K562 (cell line): ENCODE measurements at regions not wholly inside any gene's neighbourhood (a gene's known extent, or its start where the extent isn't known, plus 50 kb on each side); places are given as distances from the start of the nearest gene placed in this dataset.

ENCODE experiments used
- CHD7 ChIP-seq: fragments of 200-600 bp; sonication (generic); IDR thresholded peaks from one replicate; pipeline ENCODE4 v1.6.1; 2012; ENCODE audit warnings: mild to moderate bottlenecking, low read depth, low read length, inconsistent platforms
- EP300 ChIP-seq: IDR thresholded peaks from 2 replicates; pipeline ENCODE4 v1.6.1; 2012; ENCODE audit warnings: low read length, improper control_type of control experiment
- HDAC6 ChIP-seq: IDR thresholded peaks from 2 replicates; pipeline ENCODE4 v1.6.1; 2012; ENCODE audit warnings: low read depth, mild to moderate bottlenecking, control low read depth, inconsistent platforms, low read length, moderate library complexity
- HIVEP1 ChIP-seq: fragments of 250-450 bp; sonication (Bioruptor Pico); IDR thresholded peaks from 2 replicates; pipeline ENCODE4 v1.4.0; 2020; ENCODE audit warnings: mild to moderate bottlenecking
- KLF16 ChIP-seq: IDR thresholded peaks from 2 replicates; pipeline ENCODE4 v1.6.1; 2016; ENCODE audit warnings: antibody characterized with exemption
- LEF1 ChIP-seq: fragments of 450-650 bp; IDR thresholded peaks from 2 replicates; pipeline ENCODE4 v1.6.1; 2016; ENCODE audit warnings: mild to moderate bottlenecking
- MNT ChIP-seq, 2 experiments: fragments of 450-650 bp; conservative IDR thresholded peaks; 2 replicates each; pipeline ENCODE4 v1.6.1; 2017; ENCODE audit warnings: mild to moderate bottlenecking in 2 of 2, moderate library complexity in 2 of 2
- PTTG1 ChIP-seq: fragments of 450-650 bp; IDR thresholded peaks from 2 replicates; pipeline ENCODE4 v1.6.1; 2016; ENCODE audit warnings: low read depth, mild to moderate bottlenecking, missing genetic modification characterization, missing compliant biosample characterization
- RAD21 ChIP-seq, 2 experiments: fragments of 250-450 bp in 1 of 2; fragments of 450-650 bp in 1 of 2; sonication (Bioruptor Pico) in 1 of 2; formaldehyde crosslinking in 1 of 2; IDR thresholded peaks in 1 of 2; conservative IDR thresholded peaks in 1 of 2; 2 replicates each; pipeline versions ENCODE4 v1.4.0 to v1.8.0; 2020 to 2022; ENCODE audit warnings: mild to moderate bottlenecking in 2 of 2, moderate library complexity in 1 of 2
- ZFP36 ChIP-seq: fragments of 150-350 bp; IDR thresholded peaks from 2 replicates; pipeline ENCODE4 v1.6.1; 2018; ENCODE audit warnings: low read length, low read depth; ENCODE audit not compliant: partially characterized antibody
- TF ChIP-seq, protein P1 (sequence below), 3 experiments: IDR thresholded peaks in 2 of 3; conservative IDR thresholded peaks in 1 of 3; 2 replicates each; pipeline ENCODE4 v1.5.1; 2011 to 2012; ENCODE audit warnings: low read length in 3 of 3, mild to moderate bottlenecking in 3 of 3, control low read depth in 2 of 3, improper control_type of control experiment in 1 of 3, inconsistent platforms in 1 of 3, low read depth in 1 of 3, mixed read lengths in 1 of 3, moderate library complexity in 1 of 3; ENCODE audit not compliant: insufficient read depth in 2 of 3

DNA sequence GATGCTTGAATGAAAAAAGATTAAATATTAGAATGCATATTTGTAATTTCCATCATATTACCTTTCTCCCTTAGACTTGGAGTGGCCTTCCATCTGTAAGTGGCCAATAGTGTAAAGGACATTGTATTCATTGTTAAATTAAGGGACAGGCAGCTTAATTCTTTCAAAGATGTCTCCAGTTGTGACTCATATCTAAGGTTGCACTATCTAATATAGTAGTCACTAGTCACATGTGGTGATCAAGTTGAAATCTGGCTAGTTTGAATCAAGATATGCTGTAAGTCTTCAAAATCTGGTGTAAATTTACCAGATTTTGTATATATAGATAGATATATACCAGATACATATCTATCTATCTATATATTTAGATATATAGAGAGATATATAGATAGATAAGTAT is 52.4 kb upstream of the AGPS start:
- TF ChIP-seq KLF16 (no peak), CHD7 (no peak), EP300 (no peak), HIVEP1 (CRISPR knock-in tag) (no peak), MNT (conservative IDR thresholded peaks at IDR 0.05) (no peak), PTTG1 (tag) (no peak), ZFP36 (no peak), RAD21 (CRISPR knock-in tag; conservative IDR thresholded peaks at IDR 0.05 in 1 of 2, IDR thresholded peaks at IDR 0.05 in 1 of 2) (no peak), LEF1 (no peak), HDAC6 (no peak)
- TF ChIP-seq, protein P1, sequence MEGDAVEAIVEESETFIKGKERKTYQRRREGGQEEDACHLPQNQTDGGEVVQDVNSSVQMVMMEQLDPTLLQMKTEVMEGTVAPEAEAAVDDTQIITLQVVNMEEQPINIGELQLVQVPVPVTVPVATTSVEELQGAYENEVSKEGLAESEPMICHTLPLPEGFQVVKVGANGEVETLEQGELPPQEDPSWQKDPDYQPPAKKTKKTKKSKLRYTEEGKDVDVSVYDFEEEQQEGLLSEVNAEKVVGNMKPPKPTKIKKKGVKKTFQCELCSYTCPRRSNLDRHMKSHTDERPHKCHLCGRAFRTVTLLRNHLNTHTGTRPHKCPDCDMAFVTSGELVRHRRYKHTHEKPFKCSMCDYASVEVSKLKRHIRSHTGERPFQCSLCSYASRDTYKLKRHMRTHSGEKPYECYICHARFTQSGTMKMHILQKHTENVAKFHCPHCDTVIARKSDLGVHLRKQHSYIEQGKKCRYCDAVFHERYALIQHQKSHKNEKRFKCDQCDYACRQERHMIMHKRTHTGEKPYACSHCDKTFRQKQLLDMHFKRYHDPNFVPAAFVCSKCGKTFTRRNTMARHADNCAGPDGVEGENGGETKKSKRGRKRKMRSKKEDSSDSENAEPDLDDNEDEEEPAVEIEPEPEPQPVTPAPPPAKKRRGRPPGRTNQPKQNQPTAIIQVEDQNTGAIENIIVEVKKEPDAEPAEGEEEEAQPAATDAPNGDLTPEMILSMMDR (IDR thresholded peaks at IDR 0.05 in 2 of 3, conservative IDR thresholded peaks at IDR 0.05 in 1 of 3; ENCODE audit: insufficient read depth in 2 of 3, low read depth in 1 of 3, low read length in 3 of 3) = no peak
